HG02938 (cell line): ENCODE measurements at regions not wholly inside any gene's neighbourhood (a gene's known extent, or its start where the extent isn't known, plus 50 kb on each side); places are given as distances from the start of the nearest gene placed in this dataset.
"Not testable (repeated sequence)": the region's sequence is repeated elsewhere in the genome, so short reads cannot be mapped to it uniquely, and the experiment has no call there.

Experiments used
- ATAC-seq: cut with Tn5 transposase; IDR thresholded peaks from one replicate; pipeline ENCODE4 v1.9.1; 2021; ENCODE audit warnings: mild to moderate bottlenecking, moderate library complexity; ENCODE audit not compliant: unreplicated experiment

- no peak for ATAC-seq
Measured at GRCh38 chr10:85098835-85099521, 770.6 kb downstream of the CCSER2 start.

GRCh38 chr10:85100495-85100894, 772.1 kb downstream of the CCSER2 start:
- no peak for ATAC-seq

- ATAC-seq, result no peak
Measured at GRCh38 chr10:85105614-85106255, 777.3 kb downstream of the CCSER2 start.

- ATAC-seq, result no peak
Measured at GRCh38 chr10:85111271-85111670, 782.9 kb downstream of the CCSER2 start.

GRCh38 chr10:85124603-85125051, 796.2 kb downstream of the CCSER2 start:
- ATAC-seq, result no peak

GRCh38 chr10:85137253-85137652, 808.9 kb downstream of the CCSER2 start:
- no peak for ATAC-seq

- ATAC-seq, result no peak
Measured at GRCh38 chr10:85138046-85138445, 809.7 kb downstream of the CCSER2 start.

GRCh38 chr10:85139124-85139523, 810.7 kb downstream of the CCSER2 start:
- ATAC-seq, result no peak

- ATAC-seq, result not testable (repeated sequence)
Measured at GRCh38 chr10:85141520-85141919, 813.1 kb downstream of the CCSER2 start.

GRCh38 chr10:85145966-85146365, 817.6 kb downstream of the CCSER2 start:
- no peak for ATAC-seq

- no peak for ATAC-seq
Measured at GRCh38 chr10:85147346-85148250, 819.2 kb downstream of the CCSER2 start.

GRCh38 chr10:85148693-85149640, 820.6 kb downstream of the CCSER2 start:
- ATAC-seq, result no peak

GRCh38 chr10:85149766-85150165, 821.4 kb downstream of the CCSER2 start:
- ATAC-seq, result no peak

GRCh38 chr10:85151506-85151905, 823.1 kb downstream of the CCSER2 start:
- no peak for ATAC-seq

GRCh38 chr10:85152496-85152895, 824.1 kb downstream of the CCSER2 start:
- no peak for ATAC-seq

GRCh38 chr10:85152911-85153310, 824.5 kb downstream of the CCSER2 start:
- ATAC-seq, result no peak

GRCh38 chr10:85157206-85157605, 828.8 kb downstream of the CCSER2 start:
- no peak for ATAC-seq

GRCh38 chr10:85168243-85168642, 839.9 kb downstream of the CCSER2 start:
- no peak for ATAC-seq

GRCh38 chr10:85170026-85170425, 841.6 kb downstream of the CCSER2 start:
- ATAC-seq, result no peak

- ATAC-seq, result no peak
Measured at GRCh38 chr10:85175635-85176034, 847.2 kb downstream of the CCSER2 start.
